HG03457 (cell line): ENCODE measurements at regions not wholly inside any gene's neighbourhood (a gene's known extent, or its start where the extent isn't known, plus 50 kb on each side); places are given as distances from the start of the nearest gene placed in this dataset.
"Not testable (repeated sequence)": the region's sequence is repeated elsewhere in the genome, so short reads cannot be mapped to it uniquely, and the experiment has no call there.

Experiments
- ATAC-seq: cut with Tn5 transposase; IDR thresholded peaks from one replicate; pipeline ENCODE4 v1.9.1; 2021; ENCODE audit warnings: moderate number of reproducible peaks; ENCODE audit not compliant: unreplicated experiment

DNA sequence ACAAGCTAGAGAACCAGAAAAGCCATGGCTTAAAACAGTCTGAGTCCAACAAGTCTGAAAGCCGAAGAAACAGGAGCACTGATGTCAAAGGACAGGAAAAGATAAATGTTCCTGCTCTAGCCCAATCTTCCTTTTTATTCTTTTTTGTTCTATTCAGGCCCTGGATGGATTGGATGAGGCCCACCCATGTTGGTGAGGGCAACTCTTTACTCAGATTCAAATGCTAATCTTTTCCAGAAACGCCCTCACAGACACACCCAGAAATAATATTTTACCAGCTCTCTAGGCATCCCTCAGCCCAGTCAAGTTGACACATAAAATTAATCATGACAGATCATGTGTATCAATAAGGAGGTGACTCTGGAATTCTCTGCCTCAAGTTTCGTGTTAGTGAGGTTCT lies 1002.7 kb downstream of the STPG2 start:
- no peak for ATAC-seq

DNA sequence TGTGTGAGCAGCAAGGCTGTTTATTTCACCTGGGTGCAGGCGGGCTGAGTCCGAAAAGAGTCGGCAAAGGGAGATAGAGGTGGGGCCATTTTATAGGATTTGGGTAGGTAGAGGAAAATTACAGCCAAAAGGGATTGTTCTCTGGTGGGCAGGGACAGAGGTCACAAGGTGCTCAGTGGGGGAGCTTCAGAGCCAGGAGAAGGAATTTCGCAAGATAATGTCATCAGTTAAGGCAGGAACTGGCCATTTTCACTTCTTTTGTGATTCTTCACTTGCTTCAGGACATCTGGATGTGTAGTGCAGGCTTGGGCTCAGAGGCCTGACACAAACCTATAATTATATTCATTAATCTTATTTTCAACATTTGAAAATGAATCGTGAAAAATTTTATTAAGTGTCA lies 1001.9 kb downstream of the STPG2 start:
- not testable (repeated sequence) for ATAC-seq

DNA sequence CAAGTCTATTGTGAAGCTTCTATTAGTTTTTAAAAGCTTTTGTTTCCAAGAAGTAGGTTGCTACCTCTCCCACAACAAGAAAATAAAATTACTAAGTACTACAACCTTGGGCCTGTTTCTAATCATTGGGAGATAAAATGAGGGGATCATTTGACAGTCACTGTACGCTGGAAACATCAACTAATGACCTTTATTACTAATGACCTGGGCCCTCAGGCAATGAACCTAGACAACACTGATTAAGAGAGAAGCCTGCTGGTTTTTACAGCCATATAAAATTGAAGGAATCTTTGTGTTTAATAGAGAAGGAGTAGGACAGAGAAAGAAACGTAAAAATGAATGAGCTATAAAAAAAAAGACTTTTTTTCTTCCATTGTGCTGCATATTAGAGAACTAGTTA lies 1000.9 kb downstream of the STPG2 start:
- no peak for ATAC-seq

DNA sequence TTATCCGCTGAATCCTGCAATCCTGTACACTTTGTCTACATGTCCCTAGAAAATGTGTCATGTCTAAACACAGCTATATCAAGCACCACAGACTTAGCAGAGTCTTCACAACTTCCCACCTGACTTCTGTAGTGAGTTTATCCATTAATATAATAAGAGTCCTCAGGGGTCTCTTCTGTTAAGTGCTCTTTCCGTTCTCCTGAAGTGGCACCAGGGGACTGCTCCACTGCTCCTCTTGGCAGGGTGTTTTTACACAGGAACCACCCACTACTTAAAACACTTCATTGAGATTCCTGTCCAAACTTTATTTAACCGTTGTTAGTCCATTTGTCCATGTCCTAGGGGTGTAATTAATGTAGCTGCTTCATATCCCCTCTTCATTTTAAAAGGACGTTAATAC lies 1000.4 kb downstream of the STPG2 start:
- ATAC-seq = no peak

GRCh38 chr4:97144199-97144598 lies 999.1 kb downstream of the STPG2 start:
- no peak for ATAC-seq

DNA sequence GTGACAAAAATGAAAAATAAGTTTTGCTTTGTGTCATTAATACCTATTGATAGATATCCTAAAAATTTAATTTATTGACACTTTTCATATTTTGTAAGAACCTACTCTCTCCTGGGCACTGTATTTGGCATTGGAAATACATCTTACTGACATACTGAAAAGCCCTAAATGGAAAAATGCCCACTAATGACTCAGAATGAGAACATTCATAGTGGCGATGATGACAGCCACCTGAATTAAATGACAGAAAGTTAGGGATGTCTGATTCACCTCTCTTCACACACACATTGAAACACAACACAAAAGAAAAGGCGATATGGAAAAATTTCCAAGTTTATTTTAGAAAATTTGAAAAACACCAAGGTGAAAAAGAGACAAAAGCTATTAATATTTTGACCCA lies 992.3 kb downstream of the STPG2 start:
- no peak for ATAC-seq

GRCh38 chr4:97152149-97152548 lies 991.1 kb downstream of the STPG2 start:
- no peak for ATAC-seq

- ATAC-seq = no peak
These were observed 990.2 kb downstream of the STPG2 start for GRCh38 chr4:97153042-97153441.

GRCh38 chr4:97159625-97160024 lies 983.7 kb downstream of the STPG2 start:
- no peak for ATAC-seq

GRCh38 chr4:97185233-97185632 lies 958.0 kb downstream of the STPG2 start:
- ATAC-seq = no peak

DNA sequence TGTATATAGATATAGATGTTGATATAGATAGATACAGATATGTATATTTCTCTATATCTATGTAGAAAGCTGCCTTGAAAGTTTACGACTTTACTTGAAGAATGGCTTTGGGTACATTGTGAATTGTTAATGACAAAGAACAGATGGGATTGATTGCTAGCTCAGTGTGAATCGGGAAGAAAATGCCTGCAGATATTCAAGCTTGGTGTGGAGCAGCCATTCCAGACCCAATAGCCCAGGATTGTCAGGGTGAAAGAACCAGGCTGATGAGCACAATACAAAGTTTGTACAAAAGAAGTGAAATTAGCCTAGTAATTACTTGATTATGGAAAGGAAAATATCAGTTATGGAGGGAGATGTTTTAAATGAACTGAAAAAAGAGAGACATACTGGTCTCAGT lies 946.2 kb downstream of the STPG2 start:
- ATAC-seq = no peak

GRCh38 chr4:97208749-97209148 lies 934.5 kb downstream of the STPG2 start:
- no peak for ATAC-seq

- ATAC-seq = no peak
These were observed 927.8 kb downstream of the STPG2 start for GRCh38 chr4:97215409-97215941.

DNA sequence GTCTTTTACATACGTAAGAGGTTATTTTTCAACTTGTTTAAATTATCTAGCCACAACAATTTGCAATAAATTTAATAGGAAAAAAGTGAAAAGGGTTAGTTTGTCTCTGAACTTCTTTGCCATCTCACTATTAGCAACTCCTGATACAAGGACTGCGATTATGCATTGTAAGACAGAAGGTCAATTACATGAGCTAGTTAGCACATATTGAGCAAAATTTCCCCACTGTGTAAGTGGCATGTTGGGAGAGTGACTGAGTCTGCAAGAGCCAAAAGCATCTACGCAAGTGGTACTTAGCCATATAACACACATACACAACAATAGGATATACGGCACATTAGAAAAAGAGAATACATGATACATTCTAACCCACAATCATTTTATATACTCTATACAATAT lies 927.2 kb downstream of the STPG2 start:
- ATAC-seq = no peak

- no peak for ATAC-seq
These were observed 907.8 kb downstream of the STPG2 start for GRCh38 chr4:97235521-97235920.

GRCh38 chr4:97238956-97239666 lies 904.2 kb downstream of the STPG2 start:
- no peak for ATAC-seq

GRCh38 chr4:97239667-97239997 lies 903.6 kb downstream of the STPG2 start:
- no peak for ATAC-seq

- ATAC-seq = no peak
These were observed 890.6 kb downstream of the STPG2 start for GRCh38 chr4:97252615-97253154.

DNA sequence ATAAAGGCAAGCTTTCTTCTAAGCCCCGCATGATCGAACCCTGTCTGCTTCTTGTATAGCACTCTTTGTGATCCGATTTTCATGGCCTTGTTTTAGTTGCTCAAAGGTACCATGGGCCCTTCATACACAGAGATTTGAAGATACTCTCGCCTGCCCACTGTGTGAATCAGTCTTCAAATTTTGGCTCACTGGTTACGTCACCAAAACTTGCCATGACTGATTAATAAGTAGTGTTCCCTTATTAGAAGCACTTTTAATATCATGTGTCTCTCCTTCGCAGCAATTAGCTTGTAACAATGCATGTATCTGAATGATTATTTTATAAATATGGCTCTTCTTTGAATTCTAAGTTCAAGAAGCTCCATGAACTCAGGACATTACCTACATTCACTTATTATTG lies 880.5 kb downstream of the STPG2 start:
- no peak for ATAC-seq

DNA sequence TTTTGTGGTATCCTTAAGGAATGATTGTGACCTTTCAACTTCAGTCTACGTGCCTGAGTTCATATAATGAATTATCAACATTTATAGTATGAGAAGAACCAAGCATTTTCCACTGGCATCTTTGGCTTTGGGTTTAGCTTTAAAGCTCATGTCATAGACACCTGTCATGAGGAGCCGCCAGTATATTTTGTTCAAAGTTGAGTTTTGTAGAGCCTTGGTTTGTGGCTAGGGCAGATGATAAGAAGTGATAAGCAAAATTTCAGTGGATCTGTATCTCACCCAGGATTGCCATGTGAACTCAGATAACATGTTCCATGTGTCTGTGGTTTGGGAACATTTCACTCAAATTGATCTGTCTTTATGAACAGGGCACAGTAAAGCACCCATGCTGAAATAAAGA lies 873.2 kb downstream of the STPG2 start:
- no peak for ATAC-seq

- no peak for ATAC-seq
These were observed 863.9 kb downstream of the STPG2 start for GRCh38 chr4:97279391-97279790.

- ATAC-seq = no peak
These were observed 842.7 kb downstream of the STPG2 start for GRCh38 chr4:97300561-97300960.

GRCh38 chr4:97305351-97305750 lies 837.9 kb downstream of the STPG2 start:
- ATAC-seq = no peak
